Smooth muscle cell (in vitro differentiated cells): ENCODE measurements at regions not wholly inside any gene's neighbourhood (a gene's known extent, or its start where the extent isn't known, plus 50 kb on each side); places are given as distances from the start of the nearest gene placed in this dataset.

Source experiments
- DNase-seq: peaks from one replicate; lab custom pipeline; 2025; ENCODE audit not compliant: unreplicated experiment; lab: John Stamatoyannopoulos, UW
- H2AFZ ChIP-seq: fragments of 200-600 bp; sonication (generic); 2 replicates; pipeline ENCODE4 v1.6.0; 2016; ENCODE audit warnings: antibody characterized with exemption, low read depth, mild to moderate bottlenecking
- H3F3A ChIP-seq: fragments of 200-600 bp; sonication (generic); 2 replicates; pipeline ENCODE4 v1.6.0; 2017; ENCODE audit warnings: antibody characterized with exemption, low read depth
- H3K27ac ChIP-seq: fragments of 200-600 bp; sonication (generic); 2 replicates; pipeline ENCODE4 v1.5.1; 2016; ENCODE audit warnings: low read depth, mild to moderate bottlenecking
- H3K27me3 ChIP-seq: fragments of 200-600 bp; sonication (generic); 2 replicates; pipeline ENCODE4 v1.6.1; 2016; ENCODE audit warnings: low read depth, mild to moderate bottlenecking
- H3K36me3 ChIP-seq: fragments of 200-600 bp; sonication (generic); 2 replicates; pipeline ENCODE4 v1.5.1; 2016; ENCODE audit warnings: low read depth
- H3K4me1 ChIP-seq: fragments of 200-600 bp; sonication (generic); 2 replicates; pipeline ENCODE4 v1.5.1; 2016; ENCODE audit warnings: low read depth
- H3K4me2 ChIP-seq: fragments of 200-600 bp; sonication (generic); 2 replicates; pipeline ENCODE4 v1.6.0; 2016; ENCODE audit warnings: mild to moderate bottlenecking
- H3K4me3 ChIP-seq: fragments of 200-600 bp; sonication (generic); 2 replicates; pipeline ENCODE4 v1.5.1; 2016; ENCODE audit warnings: mild to moderate bottlenecking
- H3K79me2 ChIP-seq: fragments of 200-600 bp; sonication (generic); 2 replicates; pipeline ENCODE4 v1.6.0; 2016; ENCODE audit warnings: low read depth, mild to moderate bottlenecking
- H3K9ac ChIP-seq: fragments of 200-600 bp; sonication (generic); 2 replicates; pipeline ENCODE4 v1.6.0; 2016; ENCODE audit warnings: low read depth
- H3K9me3 ChIP-seq: fragments of 200-600 bp; sonication (generic); replicated peaks from 2 replicates; pipeline ENCODE4 v1.5.1; 2016; ENCODE audit warnings: low read depth
- H4K20me1 ChIP-seq: fragments of 200-600 bp; sonication (generic); 2 replicates; pipeline ENCODE4 v1.6.0; 2016; ENCODE audit warnings: low read depth
- WGBS: methylation state at CpG from one replicate; pipeline ENCODE4 v1.1.7; 2016; ENCODE audit warnings: low lambda C conversion rate; 5-methylcytosine and 5-hydroxymethylcytosine counted together
- TF ChIP-seq, protein P1 (sequence below): fragments of 200-600 bp; sonication (generic); IDR thresholded peaks from 2 replicates; pipeline ENCODE4 v1.5.1; 2017; ENCODE audit warnings: borderline replicate concordance, mild to moderate bottlenecking, antibody characterized with exemption; ENCODE audit not compliant: insufficient read depth, poor library complexity, severe bottlenecking

GRCh38 chr18:40608226-40608625 is 1346.8 kb upstream of the PIK3C3 start:
- no peaks in the 10 kb centered on the region for H3K4me1 ChIP-seq
- no peaks in the 10 kb centered on the region for H4K20me1 ChIP-seq
- WGBS = 92% methylated on average over 2 of the region's 2 CpGs
- H3K4me3 ChIP-seq = no peak overlapping the region
- no peaks in the 10 kb centered on the region for H3K79me2 ChIP-seq
- H3K27me3 ChIP-seq = no peaks in the 10 kb centered on the region
- H3K9me3 ChIP-seq = no peaks in the 10 kb centered on the region
- no peak overlapping the region for H2AFZ ChIP-seq
- H3K27ac ChIP-seq = no peak overlapping the region
- TF ChIP-seq, protein P1, sequence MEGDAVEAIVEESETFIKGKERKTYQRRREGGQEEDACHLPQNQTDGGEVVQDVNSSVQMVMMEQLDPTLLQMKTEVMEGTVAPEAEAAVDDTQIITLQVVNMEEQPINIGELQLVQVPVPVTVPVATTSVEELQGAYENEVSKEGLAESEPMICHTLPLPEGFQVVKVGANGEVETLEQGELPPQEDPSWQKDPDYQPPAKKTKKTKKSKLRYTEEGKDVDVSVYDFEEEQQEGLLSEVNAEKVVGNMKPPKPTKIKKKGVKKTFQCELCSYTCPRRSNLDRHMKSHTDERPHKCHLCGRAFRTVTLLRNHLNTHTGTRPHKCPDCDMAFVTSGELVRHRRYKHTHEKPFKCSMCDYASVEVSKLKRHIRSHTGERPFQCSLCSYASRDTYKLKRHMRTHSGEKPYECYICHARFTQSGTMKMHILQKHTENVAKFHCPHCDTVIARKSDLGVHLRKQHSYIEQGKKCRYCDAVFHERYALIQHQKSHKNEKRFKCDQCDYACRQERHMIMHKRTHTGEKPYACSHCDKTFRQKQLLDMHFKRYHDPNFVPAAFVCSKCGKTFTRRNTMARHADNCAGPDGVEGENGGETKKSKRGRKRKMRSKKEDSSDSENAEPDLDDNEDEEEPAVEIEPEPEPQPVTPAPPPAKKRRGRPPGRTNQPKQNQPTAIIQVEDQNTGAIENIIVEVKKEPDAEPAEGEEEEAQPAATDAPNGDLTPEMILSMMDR = no peak
- no peak overlapping the region for H3K4me2 ChIP-seq
- DNase-seq = no peak
- no peaks in the 10 kb centered on the region for H3F3A ChIP-seq
- H3K36me3 ChIP-seq = no peaks in the 10 kb centered on the region
- H3K9ac ChIP-seq = no peak overlapping the region

DNA sequence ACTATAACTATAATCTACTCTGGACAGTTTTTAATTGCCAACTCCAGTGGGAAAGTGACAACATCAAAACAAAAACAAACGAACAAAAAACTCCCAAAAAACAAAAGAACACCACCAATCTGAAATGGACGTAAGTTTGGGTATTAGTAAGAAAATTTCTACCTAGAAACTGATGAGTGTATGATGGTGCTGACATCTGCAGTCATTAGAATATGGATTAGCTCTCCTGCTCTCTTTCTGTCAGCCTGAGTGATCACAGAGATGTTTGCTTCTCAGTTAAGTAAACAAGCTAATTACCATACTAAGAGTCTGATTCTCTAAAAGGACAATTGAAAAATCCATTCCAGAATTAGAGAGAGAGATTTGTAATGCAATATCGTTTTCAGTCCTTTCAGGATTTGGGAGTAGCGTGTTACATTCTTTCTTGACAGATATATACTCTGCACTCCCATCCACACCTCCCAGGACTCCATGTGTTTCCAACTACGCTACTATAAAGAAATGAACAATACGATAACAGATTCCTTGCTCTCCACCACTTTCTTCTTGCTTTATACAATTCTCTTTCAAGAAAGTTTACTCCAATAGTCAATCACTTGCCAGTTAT is 1347.4 kb upstream of the PIK3C3 start:
- H3K4me1 ChIP-seq = no peaks in the 10 kb centered on the region
- no peak overlapping the region for H3K4me3 ChIP-seq

GRCh38 chr18:40606996-40607395 is 1348.0 kb upstream of the PIK3C3 start:
- TF ChIP-seq, protein P1 = no peak
- Histone ChIP-seq H2AFZ (no peak overlapping the region), H4K20me1 (no peaks in the 10 kb centered on the region), H3K36me3 (no peaks in the 10 kb centered on the region), H3K4me2 (no peak overlapping the region), H3K79me2 (no peaks in the 10 kb centered on the region), H3K9ac (no peak overlapping the region), H3F3A (no peaks in the 10 kb centered on the region), H3K9me3 (no peaks in the 10 kb centered on the region), H3K4me3 (no peak overlapping the region), H3K27me3 (no peaks in the 10 kb centered on the region), H3K27ac (no peak overlapping the region), H3K4me1 (no peaks in the 10 kb centered on the region)
- DNase-seq = no peak
- WGBS = 67% methylated on average over 1 of the region's 1 CpG

More for the DNA sequence above, 1347.4 kb upstream of the PIK3C3 start:
- H2AFZ ChIP-seq = no peak overlapping the region
- no peak overlapping the region for H3K27ac ChIP-seq
- TF ChIP-seq, protein P1 = no peak
- WGBS = 87% methylated on average over 6 of the region's 6 CpGs
- no peaks in the 10 kb centered on the region for H3K27me3 ChIP-seq
- no peak overlapping the region for H3K9ac ChIP-seq
- no peaks in the 10 kb centered on the region for H3K79me2 ChIP-seq
- no peaks in the 10 kb centered on the region for H4K20me1 ChIP-seq
- no peak overlapping the region for H3K4me2 ChIP-seq
- no peaks in the 10 kb centered on the region for H3F3A ChIP-seq
- no peaks in the 10 kb centered on the region for H3K36me3 ChIP-seq
- no peaks in the 10 kb centered on the region for H3K9me3 ChIP-seq
- DNase-seq = no peak

DNA sequence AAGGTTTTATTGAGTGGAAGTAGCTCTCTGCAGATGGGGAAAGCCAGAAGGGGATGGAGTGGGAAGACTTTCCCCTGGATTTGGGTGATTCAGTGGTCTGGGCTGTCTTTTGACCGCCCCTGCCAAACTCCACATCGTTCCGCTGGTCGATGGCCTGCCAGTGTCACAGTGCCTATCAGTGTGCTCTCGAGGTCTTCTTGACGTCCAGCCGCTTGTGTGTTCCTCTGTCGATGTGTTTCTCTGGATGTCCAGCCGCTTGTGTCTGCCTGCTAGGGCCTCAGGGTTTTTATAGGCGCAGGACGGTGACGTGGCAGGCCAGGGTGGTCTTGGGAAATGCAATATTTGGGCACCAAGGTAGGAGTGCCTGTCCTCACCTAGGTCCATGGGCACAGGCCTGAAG is 1371.4 kb upstream of the PIK3C3 start:
- H3K27me3 ChIP-seq = no peaks in the 10 kb centered on the region
- H3K4me1 ChIP-seq = no peaks in the 10 kb centered on the region
- no peaks in the 10 kb centered on the region for H3F3A ChIP-seq
- no peak overlapping the region for H3K4me2 ChIP-seq
- no peak overlapping the region for H3K4me3 ChIP-seq
- no peak for DNase-seq
- no peaks in the 10 kb centered on the region for H3K79me2 ChIP-seq
- no peak overlapping the region for H2AFZ ChIP-seq
- no peak overlapping the region for H3K9ac ChIP-seq
- no peaks in the 10 kb centered on the region for H3K36me3 ChIP-seq
- H3K9me3 ChIP-seq = no peaks in the 10 kb centered on the region
- TF ChIP-seq, protein P1 = no peak
- no peaks in the 10 kb centered on the region for H4K20me1 ChIP-seq
- 94% methylated on average over 12 of the region's 12 CpGs for WGBS
- no peak overlapping the region for H3K27ac ChIP-seq
